IMR-90 (cell line): ENCODE measurements at regions not wholly inside any gene's neighbourhood (a gene's known extent, or its start where the extent isn't known, plus 50 kb on each side); places are given as distances from the start of the nearest gene placed in this dataset.

ENCODE experiments used
- ATAC-seq: fragments of 200-7000 bp; cut with Tn5 transposase; 2 replicates; pipeline ENCODE4 v1.9.1; 2020; ENCODE audit warnings: low read depth, mild to moderate bottlenecking, moderate library complexity
- BruUV-seq: library from RNA; stranded (reverse); fragments of 400-500 nt; replicated peaks from 2 replicates; lab custom pipeline; 2021; lab: Mats Ljungman, UMichigan
- CTCF ChIA-PET: fragments of 300-600 bp; formaldehyde crosslinking; extraction: SDS; loops from one replicate; lab custom pipeline; 2021; ENCODE audit warnings: antibody characterized with exemption; lab: Yijun Ruan, JAX
- POLR2A ChIA-PET: fragments of 300-600 bp; sonication (Branson Sonifier 250); formaldehyde crosslinking; loops from one replicate; lab custom pipeline; 2022; ENCODE audit warnings: antibody characterized with exemption; ENCODE audit not compliant: unreplicated experiment; lab: Charles Lee
- DNase-seq: peaks from one replicate; pipeline ENCODE4 v3.0.0; 2013
- H2AFZ ChIP-seq: replicated peaks from 2 replicates; pipeline ENCODE3; 2013; ENCODE audit warnings: low read length, mild to moderate bottlenecking; ENCODE audit not compliant: poor library complexity
- H2AK5ac ChIP-seq: 2 replicates; pipeline ENCODE4 v1.6.1; 2013; ENCODE audit warnings: low read depth, low read length, inconsistent platforms
- H2AK9ac ChIP-seq: replicated peaks from 2 replicates; pipeline ENCODE3; 2013; ENCODE audit warnings: mild to moderate bottlenecking, low read depth, low read length, moderate library complexity; ENCODE audit not compliant: poor library complexity
- H2BK120ac ChIP-seq: 2 replicates; pipeline ENCODE4 v1.6.1; 2013; ENCODE audit warnings: low read depth, low read length, inconsistent platforms
- H2BK15ac ChIP-seq: 3 replicates; pipeline ENCODE4 v1.6.1; 2013; ENCODE audit warnings: low read depth, low read length, inconsistent platforms
- H2BK20ac ChIP-seq: 2 replicates; pipeline ENCODE4 v1.6.1; 2013; ENCODE audit warnings: low read depth, mild to moderate bottlenecking, inconsistent platforms, low read length, moderate library complexity
- H2BK5ac ChIP-seq: 2 replicates; pipeline ENCODE4 v1.6.1; 2013; ENCODE audit warnings: mild to moderate bottlenecking, low read depth, low read length, inconsistent platforms; ENCODE audit not compliant: poor library complexity, severe bottlenecking
- H3K14ac ChIP-seq: replicated peaks from 2 replicates; pipeline ENCODE4 v1.6.1; 2013; ENCODE audit warnings: low read depth, low read length, inconsistent platforms
- H3K18ac ChIP-seq: 2 replicates; pipeline ENCODE4 v1.6.1; 2013; ENCODE audit warnings: low read depth, low read length, control low read depth
- H3K23ac ChIP-seq: 2 replicates; pipeline ENCODE4 v1.6.1; 2013; ENCODE audit warnings: low read depth, low read length, inconsistent platforms
- H3K27ac ChIP-seq: 2 replicates; pipeline ENCODE4 v1.5.1; 2013; ENCODE audit warnings: mild to moderate bottlenecking, control low read depth, low read length; ENCODE audit not compliant: insufficient read depth
- H3K27me3 ChIP-seq: 2 replicates; pipeline ENCODE4 v1.6.1; 2013; ENCODE audit warnings: low read length; ENCODE audit not compliant: control insufficient read depth, insufficient read depth
- H3K36me3 ChIP-seq: 2 replicates; pipeline ENCODE4 v1.6.1; 2013; ENCODE audit warnings: low read length, mixed read lengths; ENCODE audit not compliant: control insufficient read depth, insufficient read depth
- H3K4ac ChIP-seq: 2 replicates; pipeline ENCODE4 v1.6.1; 2013; ENCODE audit warnings: low read depth, low read length, inconsistent platforms
- H3K4me1 ChIP-seq: 2 replicates; pipeline ENCODE4 v1.6.1; 2013; ENCODE audit warnings: low read length, mixed read lengths; ENCODE audit not compliant: control insufficient read depth, insufficient read depth
- H3K4me2 ChIP-seq: 2 replicates; pipeline ENCODE4 v1.6.1; 2013; ENCODE audit warnings: low read depth, mild to moderate bottlenecking, control low read depth, low read length, moderate library complexity
- H3K4me3 ChIP-seq: 2 replicates; pipeline ENCODE4 v1.5.1; 2013; ENCODE audit warnings: low read depth, mild to moderate bottlenecking, control low read depth, low read length, moderate library complexity; ENCODE audit not compliant: insufficient read depth
- H3K56ac ChIP-seq: 2 replicates; pipeline ENCODE4 v1.6.1; 2013; ENCODE audit warnings: low read length, inconsistent platforms; ENCODE audit not compliant: insufficient read depth; ENCODE audit errors: extremely low read depth
- H3K79me1 ChIP-seq, 2 experiments: 2 replicates each; pipeline ENCODE4 v1.6.1; 2013; ENCODE audit warnings: low read length in 2 of 2, inconsistent platforms in 1 of 2, low read depth in 1 of 2
- H3K9ac ChIP-seq: 2 replicates; pipeline ENCODE4 v1.6.1; 2013; ENCODE audit warnings: low read depth, low read length, control low read depth
- H3K9me1 ChIP-seq: 2 replicates; pipeline ENCODE4 v1.6.1; 2013; ENCODE audit warnings: low read length, inconsistent platforms; ENCODE audit not compliant: insufficient read depth
- H3K9me3 ChIP-seq: 2 replicates; pipeline ENCODE4 v1.6.1; 2013; ENCODE audit warnings: low read length; ENCODE audit not compliant: control insufficient read depth, insufficient read depth
- H4K20me1 ChIP-seq: 2 replicates; pipeline ENCODE4 v1.6.1; 2013; ENCODE audit warnings: low read length, inconsistent platforms; ENCODE audit not compliant: insufficient read depth
- H4K5ac ChIP-seq: 2 replicates; pipeline ENCODE4 v1.6.1; 2013; ENCODE audit warnings: mild to moderate bottlenecking, low read depth, low read length, control low read depth
- H4K8ac ChIP-seq, 2 experiments: 2 replicates each; pipeline ENCODE4 v1.6.1; 2013; ENCODE audit warnings: low read depth in 2 of 2, low read length in 2 of 2, control low read depth in 1 of 2, inconsistent platforms in 1 of 2
- H4K91ac ChIP-seq: 2 replicates; pipeline ENCODE4 v1.6.1; 2013; ENCODE audit warnings: low read depth, low read length, inconsistent platforms; ENCODE audit not compliant: insufficient read depth
- MXI1 ChIP-seq: IDR thresholded peaks from 2 replicates; pipeline ENCODE4 v1.6.1; 2012; ENCODE audit warnings: low read depth, mild to moderate bottlenecking, low read length, moderate library complexity, borderline replicate concordance
- NFE2L2 ChIP-seq: fragments of 150-350 bp; IDR thresholded peaks from 2 replicates; pipeline ENCODE4 v1.6.1; 2016; ENCODE audit warnings: low read depth, mild to moderate bottlenecking, low read length
- RAD21 ChIP-seq: IDR thresholded peaks from 2 replicates; pipeline ENCODE4 v1.6.1; 2012; ENCODE audit warnings: low read length, improper control_type of control experiment
- WGBS, 2 experiments: methylation state at CpG; one replicate each; pipeline versions ENCODE4 v1.1.5 to v1.1.7; 2013; ENCODE audit warnings: missing lambda C conversion rate in 2 of 2; ENCODE audit not compliant: insufficient read length in 1 of 2; ENCODE audit errors: extremely low coverage in 2 of 2; 5-methylcytosine and 5-hydroxymethylcytosine counted together
- dilution Hi-C: fragments of 300-500 bp; cut with HindIII; formaldehyde crosslinking; loops from one replicate; pipeline ENCODE4 v1.14.3; 2018; ENCODE audit warnings: low sequenced_read_pairs; ENCODE audit not compliant: unreplicated experiment
- in situ Hi-C: fragments of 300-500 bp; cut with MboI; formaldehyde crosslinking; loops from 3 replicates; pipeline ENCODE4 v1.14.3; 2019; ENCODE audit warnings: low sequenced_read_pairs, inconsistent platforms, mixed read lengths
- intact Hi-C: fragments of 100-400 bp; cut with micrococcal nuclease; formaldehyde crosslinking; loops from 2 replicates; pipeline ENCODE4 v1.10.0; 2022

GRCh38 chr18:65439188-65439587, 311.6 kb upstream of the CDH7 start:
- intact Hi-C loops (no loop called here), in situ Hi-C loops (no loop called here), dilution Hi-C loops (no loop called here)
- H3K36me3 ChIP-seq = no peaks in the 10 kb centered on the region
- WGBS, 2 experiments = no CpG with 5 or more reads among the region's 3 CpGs
- no peak overlapping the region for H2BK20ac ChIP-seq
- H4K20me1 ChIP-seq = no peaks in the 10 kb centered on the region
- H3K4ac ChIP-seq = no peak overlapping the region
- H4K5ac ChIP-seq = no peak overlapping the region
- no peak overlapping the region for H3K9ac ChIP-seq
- H2AK5ac ChIP-seq = no peak overlapping the region
- no peak overlapping the region for H2BK120ac ChIP-seq
- no peak overlapping the region for H2AFZ ChIP-seq
- no peak overlapping the region for H3K27ac ChIP-seq
- H3K14ac ChIP-seq = no peak overlapping the region
- H3K27me3 ChIP-seq = no peaks in the 10 kb centered on the region
- ChIA-PET POLR2A (no interaction called here), CTCF (no interaction called here)
- H3K9me1 ChIP-seq = no peaks in the 10 kb centered on the region
- no peak overlapping the region for H2AK9ac ChIP-seq
- no peak overlapping the region for H3K23ac ChIP-seq
- no peak overlapping the region for H3K18ac ChIP-seq
- H2BK5ac ChIP-seq = no peak overlapping the region
- no peaks in the 10 kb centered on the region for H3K79me1 ChIP-seq
- H3K4me3 ChIP-seq = no peak overlapping the region
- TF ChIP-seq RAD21 (no peak), NFE2L2 (no peak), MXI1 (no peak)
- H3K4me2 ChIP-seq = no peak overlapping the region
- H3K9me3 ChIP-seq = peaks cover 9% of the 10 kb centered on the region
- H3K56ac ChIP-seq = no peak overlapping the region
- no TSS peak for BruUV-seq
- no peak for ATAC-seq
- H3K4me1 ChIP-seq = no peaks in the 10 kb centered on the region
- H2BK15ac ChIP-seq = no peak overlapping the region
- no peak overlapping the region for H4K91ac ChIP-seq
- no peak overlapping the region for H4K8ac ChIP-seq
- DNase-seq = no peak
